Rectal smooth muscle tissue (tissue), 1 donor: ENCODE measurements at regions not wholly inside any gene's neighbourhood (a gene's known extent, or its start where the extent isn't known, plus 50 kb on each side); places are given as distances from the start of the nearest gene placed in this dataset.

ENCODE experiments used
- H3K27ac ChIP-seq: one replicate; pipeline ENCODE4 v1.7.0; 2013; ENCODE audit warnings: low read depth, low read length, inconsistent platforms
- H3K27me3 ChIP-seq: one replicate; pipeline ENCODE4 v1.7.0; 2013; ENCODE audit warnings: low read length; ENCODE audit not compliant: control insufficient read depth, insufficient read depth
- H3K36me3 ChIP-seq: one replicate; pipeline ENCODE4 v1.7.0; 2013; ENCODE audit warnings: low read length; ENCODE audit not compliant: control insufficient read depth, insufficient read depth
- H3K4me1 ChIP-seq: one replicate; pipeline ENCODE4 v1.7.0; 2013; ENCODE audit warnings: low read length; ENCODE audit not compliant: control insufficient read depth, insufficient read depth
- H3K4me3 ChIP-seq: one replicate; pipeline ENCODE4 v1.7.0; 2013; ENCODE audit warnings: low read length
- H3K9ac ChIP-seq: one replicate; pipeline ENCODE4 v1.7.0; 2013; ENCODE audit warnings: low read length

DNA sequence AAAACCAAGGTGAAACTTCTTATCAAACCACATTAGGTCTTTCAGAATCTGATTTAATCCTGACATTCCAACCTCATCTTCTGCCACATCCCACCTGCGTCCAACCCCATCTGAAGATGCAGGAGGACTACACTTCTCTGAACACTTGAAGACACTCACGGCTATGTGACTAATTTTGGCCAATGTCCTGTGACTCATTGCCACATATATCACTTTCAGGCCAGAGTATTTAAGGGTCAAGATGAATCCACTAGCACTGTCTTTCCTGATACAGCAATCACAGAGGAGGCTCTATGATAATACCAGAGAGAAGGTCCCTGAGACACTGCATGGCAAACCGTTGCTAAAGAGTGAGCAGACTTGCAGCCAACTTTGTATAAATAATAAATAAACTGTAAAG is 323.4 kb downstream of the NR2F1-AS1 start:
- Histone ChIP-seq H3K4me1 (no peaks in the 10 kb centered on the region), H3K27me3 (no peaks in the 10 kb centered on the region), H3K36me3 (no peaks in the 10 kb centered on the region), H3K27ac (no peak overlapping the region), H3K9ac (no peak overlapping the region), H3K4me3 (no peak overlapping the region)

DNA sequence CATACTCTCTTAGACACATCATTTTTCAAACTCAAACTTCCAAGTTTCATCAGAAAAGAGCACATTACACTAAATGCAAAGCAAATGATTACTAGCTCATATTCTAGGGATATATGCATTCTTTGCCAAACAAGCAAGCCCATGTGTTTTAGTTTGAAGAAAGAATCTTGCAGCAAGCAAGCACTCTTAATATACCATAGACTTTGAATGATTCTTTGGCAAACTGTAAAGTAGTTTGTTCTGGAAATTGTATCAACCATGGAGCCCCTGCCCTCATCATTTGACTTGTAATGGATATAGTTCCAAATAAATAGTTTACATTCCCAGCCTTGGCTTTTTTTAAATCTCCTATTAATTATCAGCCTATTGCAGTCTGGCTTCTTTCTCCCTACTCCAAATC is 325.2 kb downstream of the NR2F1-AS1 start:
- Histone ChIP-seq H3K36me3 (no peaks in the 10 kb centered on the region), H3K27me3 (no peaks in the 10 kb centered on the region), H3K27ac (no peak overlapping the region), H3K4me1 (no peaks in the 10 kb centered on the region), H3K4me3 (no peak overlapping the region), H3K9ac (no peak overlapping the region)

DNA sequence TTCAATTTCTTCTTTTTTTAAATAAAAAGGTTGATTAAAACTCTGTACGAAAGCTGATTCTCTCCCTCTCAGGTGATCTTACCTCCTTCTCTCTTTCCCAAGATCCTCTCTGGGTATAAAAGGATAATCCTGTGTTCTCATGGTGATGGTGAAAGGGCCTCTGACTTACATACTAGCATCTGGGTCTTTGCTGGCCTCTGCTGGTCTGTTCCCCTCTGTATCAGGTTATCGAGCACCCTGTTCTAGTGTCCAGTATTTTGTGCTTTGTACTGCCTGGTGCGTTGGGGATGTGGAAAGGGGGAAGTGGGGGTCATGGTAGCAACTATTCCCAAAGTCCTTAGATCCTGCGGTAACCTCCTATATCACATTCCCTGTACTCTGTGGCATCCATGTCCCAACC is 328.9 kb downstream of the NR2F1-AS1 start:
- Histone ChIP-seq H3K4me1 (no peaks in the 10 kb centered on the region), H3K9ac (no peak overlapping the region), H3K27ac (no peak overlapping the region), H3K36me3 (no peaks in the 10 kb centered on the region), H3K4me3 (no peak overlapping the region), H3K27me3 (no peaks in the 10 kb centered on the region)

DNA sequence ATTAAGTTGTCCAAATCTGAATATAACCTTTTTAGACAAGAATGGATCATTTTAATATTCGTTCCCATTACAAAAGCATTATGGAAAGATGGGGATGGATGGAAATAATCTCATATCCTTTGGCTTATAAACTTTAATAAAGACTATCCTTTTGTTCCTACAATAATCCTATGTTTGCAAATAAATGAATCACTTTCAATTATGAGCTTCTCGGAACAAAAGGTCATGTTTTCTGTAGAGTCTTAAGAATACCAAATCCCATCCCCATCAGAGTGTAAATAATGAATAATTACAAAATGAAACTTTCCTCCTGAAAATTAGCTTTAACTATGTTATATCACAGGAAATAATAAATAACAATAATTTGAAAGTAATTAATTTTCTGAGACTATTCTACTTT is 329.7 kb downstream of the NR2F1-AS1 start:
- Histone ChIP-seq H3K36me3 (no peaks in the 10 kb centered on the region), H3K27me3 (no peaks in the 10 kb centered on the region), H3K4me1 (peaks cover 4% of the 10 kb centered on the region), H3K4me3 (no peak overlapping the region), H3K27ac (no peak overlapping the region), H3K9ac (no peak overlapping the region)

DNA sequence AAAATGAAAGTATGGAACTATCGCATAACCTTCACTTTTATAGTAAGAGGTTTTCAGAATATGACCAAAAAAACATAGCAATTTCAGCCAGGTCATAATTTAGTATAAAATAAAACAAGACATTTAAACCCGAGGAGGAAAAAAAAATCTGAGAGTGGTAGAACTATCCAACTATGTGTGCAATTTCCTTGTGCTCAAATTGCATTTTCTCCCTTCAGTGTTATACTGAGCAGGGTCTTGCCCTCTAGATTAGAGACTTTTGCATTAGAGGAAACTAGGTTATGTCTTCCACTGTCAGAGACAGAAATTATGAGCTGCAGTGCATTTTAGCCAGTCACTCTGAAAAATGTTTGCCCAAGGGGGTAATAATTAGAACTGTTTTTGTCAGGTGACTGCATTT is 330.6 kb downstream of the NR2F1-AS1 start:
- Histone ChIP-seq H3K4me3 (no peak overlapping the region), H3K36me3 (no peaks in the 10 kb centered on the region), H3K9ac (no peak overlapping the region), H3K4me1 (peaks cover 8% of the 10 kb centered on the region), H3K27me3 (no peaks in the 10 kb centered on the region), H3K27ac (no peak overlapping the region)

DNA sequence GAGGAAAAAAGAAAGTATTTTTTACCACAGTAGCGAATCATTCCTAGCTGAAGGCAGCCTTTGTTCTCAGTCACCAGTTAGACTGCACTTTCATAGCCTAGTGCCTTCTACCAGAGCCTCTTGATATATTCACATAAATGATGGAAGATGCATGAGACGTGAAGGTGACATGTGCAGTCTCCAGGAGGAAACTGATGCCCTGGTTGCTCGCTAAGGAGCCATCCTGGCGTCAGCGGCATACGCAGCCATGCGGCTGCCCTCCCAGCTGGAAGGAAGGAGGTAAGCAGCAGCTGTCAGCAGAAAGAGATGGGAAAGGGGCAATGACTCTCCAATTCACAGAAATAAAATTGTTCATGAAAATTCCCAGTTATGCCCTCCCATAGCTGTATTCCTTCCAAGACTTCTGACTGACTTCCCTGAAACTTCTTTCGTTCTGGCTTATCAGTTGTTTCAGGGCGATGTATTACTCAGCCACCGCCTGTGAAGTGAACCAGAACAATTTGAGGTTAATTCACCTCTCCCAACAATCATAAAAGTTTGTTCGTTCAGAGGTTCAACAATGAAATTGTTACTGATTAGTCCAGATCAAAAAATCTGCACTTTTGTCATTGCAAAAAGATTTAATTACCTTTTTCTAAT is 331.2 kb downstream of the NR2F1-AS1 start:
- H3K27ac ChIP-seq: peak overlapping the region; percentile 6
- no peak overlapping the region for H3K9ac ChIP-seq
- H3K4me1 ChIP-seq: peaks cover 10% of the 10 kb centered on the region
- H3K4me3 ChIP-seq: no peak overlapping the region
- H3K36me3 ChIP-seq: no peaks in the 10 kb centered on the region
- no peaks in the 10 kb centered on the region for H3K27me3 ChIP-seq

DNA sequence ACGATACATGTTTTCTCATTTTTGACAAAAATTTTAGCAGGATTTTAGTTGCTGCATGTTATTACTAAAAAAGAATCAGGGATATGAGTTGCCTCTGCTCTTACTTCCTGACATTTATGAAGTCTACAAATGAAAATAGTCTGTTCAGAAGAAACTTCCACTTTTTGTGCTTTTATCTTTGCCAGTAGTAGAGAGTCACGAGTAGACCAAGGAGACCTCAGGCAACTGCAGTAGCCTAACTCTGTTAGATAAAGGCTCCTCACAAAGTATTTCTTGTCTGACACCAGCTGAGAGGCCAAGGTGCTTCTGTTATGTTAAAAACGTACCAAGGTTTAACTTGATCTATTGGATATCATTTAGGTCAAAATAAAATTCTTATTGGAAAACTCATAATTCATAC is 333.9 kb downstream of the NR2F1-AS1 start:
- Histone ChIP-seq H3K9ac (no peak overlapping the region), H3K27me3 (no peaks in the 10 kb centered on the region), H3K27ac (no peak overlapping the region), H3K36me3 (no peaks in the 10 kb centered on the region), H3K4me1 (peaks cover 10% of the 10 kb centered on the region), H3K4me3 (no peak overlapping the region)

DNA sequence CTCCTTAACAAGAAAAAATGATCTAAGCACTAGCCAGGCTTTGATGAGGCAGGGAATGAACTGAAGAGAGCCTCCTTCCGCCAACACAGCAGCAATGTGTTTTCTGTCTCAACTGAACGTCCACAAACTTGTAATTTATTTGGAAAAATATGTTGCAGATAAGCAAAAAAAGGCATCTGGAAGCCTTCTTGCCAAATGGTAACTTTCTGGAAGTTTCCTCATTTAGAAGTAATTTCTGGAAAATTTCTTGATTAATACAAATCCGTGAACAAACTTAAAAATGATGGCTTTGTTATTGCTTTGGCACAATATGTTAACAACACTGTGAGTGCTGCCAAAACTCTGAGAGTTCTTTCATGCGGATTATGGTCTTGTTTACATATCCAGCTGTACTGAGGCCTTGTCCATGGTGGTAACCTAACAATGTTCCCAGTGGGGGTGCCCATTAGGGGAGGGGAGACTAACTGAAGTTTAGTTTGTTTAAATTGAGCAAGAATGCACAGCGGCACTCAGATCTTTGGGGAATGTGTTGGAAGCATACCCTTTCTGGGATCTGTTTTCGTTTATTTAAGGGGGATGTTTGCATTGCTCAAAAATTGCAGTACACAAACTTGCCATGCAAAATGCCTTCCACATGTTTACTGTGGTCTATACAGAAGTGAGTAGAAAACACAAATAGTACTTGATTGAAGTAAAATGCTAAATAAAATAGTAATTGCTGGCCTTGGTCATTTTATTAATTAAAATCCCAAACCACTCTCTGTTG is 334.7 kb downstream of the NR2F1-AS1 start:
- Histone ChIP-seq H3K4me1 (peaks cover 10% of the 10 kb centered on the region), H3K27ac (peak overlapping the region; percentile 57), H3K9ac (no peak overlapping the region), H3K27me3 (no peaks in the 10 kb centered on the region), H3K36me3 (no peaks in the 10 kb centered on the region), H3K4me3 (no peak overlapping the region)

DNA sequence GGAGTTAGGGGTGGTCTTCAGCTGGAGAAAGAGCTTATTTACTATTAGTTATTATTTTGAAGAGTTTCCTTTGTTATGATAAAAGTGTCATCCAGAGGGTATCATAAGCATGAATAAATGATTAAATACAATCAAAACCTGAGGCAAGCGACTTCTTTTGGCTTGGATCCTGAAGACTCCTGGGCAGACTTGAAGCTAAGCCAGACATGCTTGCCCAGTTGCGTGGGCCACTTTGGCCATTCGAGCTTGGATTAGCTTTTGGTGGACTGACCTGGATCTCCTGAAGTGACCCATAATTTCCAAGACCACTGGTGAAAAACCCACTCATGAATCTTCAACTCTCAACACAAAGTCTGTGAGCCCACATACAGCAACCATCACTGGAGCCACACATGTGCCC is 335.8 kb downstream of the NR2F1-AS1 start:
- Histone ChIP-seq H3K27me3 (no peaks in the 10 kb centered on the region), H3K4me1 (peaks cover 10% of the 10 kb centered on the region), H3K27ac (no peak overlapping the region), H3K9ac (no peak overlapping the region), H3K4me3 (no peak overlapping the region), H3K36me3 (no peaks in the 10 kb centered on the region)

DNA sequence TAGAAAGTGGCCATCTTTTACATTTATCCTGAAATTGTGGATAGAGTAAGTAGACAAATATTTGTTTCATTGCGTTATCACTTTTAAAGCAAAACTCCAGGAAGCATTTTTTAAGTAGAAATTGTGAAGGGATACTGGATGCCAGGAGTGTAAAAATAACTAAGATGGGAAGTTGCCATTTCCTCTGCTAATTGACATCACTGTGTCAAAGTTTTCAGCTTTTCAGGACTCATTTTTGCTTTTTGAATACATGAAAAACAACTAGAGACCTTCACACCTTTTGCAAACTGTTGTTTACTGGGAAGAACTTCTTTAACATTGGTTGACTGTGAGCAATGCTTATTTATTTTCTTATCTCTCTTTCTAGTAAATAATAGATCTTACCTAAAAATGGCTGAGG is 337.5 kb downstream of the NR2F1-AS1 start:
- H3K27ac ChIP-seq: no peak overlapping the region
- H3K9ac ChIP-seq: no peak overlapping the region
- H3K4me1 ChIP-seq: peaks cover 10% of the 10 kb centered on the region
- H3K36me3 ChIP-seq: no peaks in the 10 kb centered on the region
- H3K27me3 ChIP-seq: no peaks in the 10 kb centered on the region
- H3K4me3 ChIP-seq: no peak overlapping the region

DNA sequence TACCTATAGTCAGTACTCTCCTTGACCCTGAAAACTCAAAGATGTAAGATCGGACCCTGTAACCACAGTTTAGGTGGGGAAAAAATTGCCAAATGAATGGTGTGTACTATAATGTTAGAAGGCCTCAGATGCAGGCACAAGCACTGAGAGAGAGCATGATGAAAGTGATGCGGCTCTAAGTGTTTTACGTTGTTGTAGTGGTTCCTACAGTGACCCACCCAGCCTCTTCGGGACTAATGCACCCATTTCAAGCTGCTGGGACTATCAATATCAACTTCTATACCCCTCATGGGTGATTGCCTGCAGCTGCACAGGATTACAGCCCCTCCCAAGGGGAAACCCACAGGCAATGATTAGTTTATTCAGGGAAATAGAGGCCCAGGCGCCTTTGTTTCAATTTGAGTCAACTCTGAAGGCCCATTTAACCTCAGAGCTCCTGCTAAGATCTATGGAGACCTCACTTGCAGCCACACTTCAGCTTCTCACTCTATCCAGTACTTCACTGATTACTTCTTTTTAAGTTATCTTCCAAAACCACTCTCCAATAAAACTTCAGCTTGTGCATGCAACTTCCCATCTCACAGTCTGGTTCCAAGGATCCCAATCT is 340.7 kb downstream of the NR2F1-AS1 start:
- no peak overlapping the region for H3K27ac ChIP-seq
- no peak overlapping the region for H3K4me3 ChIP-seq
- no peak overlapping the region for H3K9ac ChIP-seq
- H3K27me3 ChIP-seq: no peaks in the 10 kb centered on the region
- H3K4me1 ChIP-seq: peaks cover 2% of the 10 kb centered on the region
- H3K36me3 ChIP-seq: no peaks in the 10 kb centered on the region

DNA sequence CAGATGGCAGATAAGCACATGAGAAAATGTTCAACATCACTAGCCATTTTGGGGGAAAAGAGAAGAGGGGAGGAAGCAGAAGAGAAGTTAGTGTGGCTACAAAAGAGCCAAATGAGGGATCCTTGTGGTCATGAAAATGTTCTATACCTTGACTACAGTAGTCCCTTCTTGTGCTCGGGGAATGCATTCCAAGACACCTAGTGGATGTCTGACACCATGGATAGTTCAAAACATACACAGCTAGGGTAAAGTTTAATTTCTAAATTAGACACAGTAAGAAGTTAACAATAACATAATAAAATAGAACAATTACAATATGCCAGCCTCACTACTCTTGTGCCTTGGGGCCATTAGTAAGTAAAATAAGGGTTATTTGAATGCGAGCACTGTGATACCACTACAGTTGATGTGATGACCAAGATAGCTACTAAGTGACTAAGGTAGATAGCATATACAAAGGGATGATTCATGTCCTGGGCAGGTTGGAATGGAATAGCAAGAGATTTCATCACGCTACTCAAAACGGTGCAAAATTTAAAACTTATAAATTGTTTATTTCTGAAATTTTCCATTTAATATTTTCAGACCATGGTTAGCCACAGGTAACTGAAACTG is 344.1 kb downstream of the NR2F1-AS1 start:
- H3K9ac ChIP-seq: no peak overlapping the region
- no peak overlapping the region for H3K27ac ChIP-seq

More for the DNA sequence above, 344.1 kb downstream of the NR2F1-AS1 start:
- no peaks in the 10 kb centered on the region for H3K36me3 ChIP-seq
- no peak overlapping the region for H3K4me3 ChIP-seq
- no peaks in the 10 kb centered on the region for H3K27me3 ChIP-seq
- no peaks in the 10 kb centered on the region for H3K4me1 ChIP-seq
